ENCODE measurements at regions not wholly inside any gene's neighbourhood (a gene's known extent, or its start where the extent isn't known, plus 50 kb on each side); places are given as distances from the start of the nearest gene placed in this dataset.

GRCh38 chr13:61294467-61295191 is 121.0 kb downstream of the PCDH20 start:
- TF ChIP-seq CTCF (IDR thresholded peaks at IDR 0.05; ENCODE audit: control extremely low read depth in 1 of 3, insufficient read depth in 1 of 3, low read depth in 1 of 3, low read length in 3 of 3) (no peak), POLR2AphosphoS5 (IDR thresholded peaks at IDR 0.05; ENCODE audit: low read depth, low read length) (no peak), SIRT6 (IDR thresholded peaks at IDR 0.05; ENCODE audit: low read length) (no peak), TEAD4 (IDR thresholded peaks at IDR 0.05; ENCODE audit: low read depth, low read length) (no peak)
